Gastroesophageal sphincter (tissue), 4 donors: ENCODE measurements at regions not wholly inside any gene's neighbourhood (a gene's known extent, or its start where the extent isn't known, plus 50 kb on each side); places are given as distances from the start of the nearest gene placed in this dataset.
"Not testable (repeated sequence)": the region's sequence is repeated elsewhere in the genome, so short reads cannot be mapped to it uniquely, and the experiment has no call there.

Experiments
- ATAC-seq: fragments of 150-250 bp; one replicate; pipeline ENCODE4 v1.9.1; 2016; ENCODE audit warnings: mild to moderate bottlenecking, moderate library complexity
- H3K27ac ChIP-seq, 4 donors: fragments of 200-600 bp; sonication (generic) in 3 of 4; 1 replicate in 3 of 4; 2 replicates in 1 of 4; pipeline ENCODE4 v1.5.1; 2016 to 2019
- H3K27me3 ChIP-seq: fragments of 200-600 bp; sonication (generic); one replicate; pipeline ENCODE4 v1.5.1; 2019
- H3K36me3 ChIP-seq, 2 donors: fragments of 200-600 bp; sonication (generic); one replicate each; pipeline ENCODE4 v1.5.1; 2019; ENCODE audit warnings: control low read depth in 1 of 2
- H3K4me1 ChIP-seq, 3 donors: fragments of 200-600 bp; sonication (generic); 1 replicate in 2 of 3; 2 replicates in 1 of 3; pipeline ENCODE4 v1.5.1; 2016 to 2019; ENCODE audit warnings: control low read depth in 2 of 3
- H3K4me3 ChIP-seq, 2 donors: fragments of 200-600 bp; sonication (generic); one replicate each; pipeline ENCODE4 v1.5.1; 2019; ENCODE audit warnings: mild to moderate bottlenecking in 1 of 2, moderate library complexity in 1 of 2
- H3K9me3 ChIP-seq, 3 donors: fragments of 200-600 bp; sonication (generic); one replicate each; pipeline ENCODE4 v1.5.1; 2017 to 2019; ENCODE audit warnings: control low read depth in 2 of 3
- CTCF ChIP-seq, 4 experiments: fragments of 200-600 bp in 2 of 4; fragments of 450-650 bp in 2 of 4; sonication (generic) in 1 of 4; IDR thresholded peaks; one replicate each; pipeline ENCODE4 v1.5.1; 2017 to 2019; ENCODE audit warnings: antibody characterized with exemption in 4 of 4, mild to moderate bottlenecking in 2 of 4, moderate library complexity in 2 of 4
- EP300 ChIP-seq: sonication (generic); formaldehyde crosslinking; IDR thresholded peaks from one replicate; pipeline ENCODE4 v1.6.1; 2017; ENCODE audit warnings: antibody characterized with exemption, mild to moderate bottlenecking
- POLR2A ChIP-seq, 2 donors: fragments of 450-650 bp; IDR thresholded peaks; one replicate each; pipeline ENCODE4 v1.6.1; 2017; ENCODE audit warnings: antibody characterized with exemption in 2 of 2, mild to moderate bottlenecking in 2 of 2, moderate library complexity in 1 of 2
- POLR2AphosphoS5 ChIP-seq: sonication (generic); formaldehyde crosslinking; IDR thresholded peaks from one replicate; pipeline ENCODE4 v1.6.1; 2017; ENCODE audit warnings: antibody characterized with exemption
- WGBS, 2 donors: methylation state at CpG; one replicate each; pipeline ENCODE4 v1.1.5; 2018; ENCODE audit warnings: low coverage in 1 of 2; 5-methylcytosine and 5-hydroxymethylcytosine counted together

DNA sequence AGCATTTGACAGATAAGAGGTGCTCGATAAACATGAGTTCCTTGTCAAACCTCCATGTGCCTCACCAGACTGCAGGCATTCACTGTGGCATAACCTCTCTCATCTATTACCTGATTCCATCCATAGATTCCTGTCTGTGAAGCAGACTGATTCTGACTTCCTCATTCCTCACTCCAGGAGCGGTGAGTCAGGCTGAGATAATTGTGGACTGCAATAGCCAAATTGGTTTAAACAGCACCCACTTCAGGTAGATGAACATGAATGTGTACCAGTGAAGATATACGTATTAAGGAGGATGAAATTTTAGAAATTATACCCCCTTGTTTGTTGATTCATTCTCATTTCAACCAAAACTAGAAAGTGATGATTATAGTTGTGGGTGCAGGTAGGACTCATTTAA lies 391.2 kb downstream of the HINT1 start:
- H3K4me1 ChIP-seq: no peaks in the 10 kb centered on the region
- WGBS, 2 donors: 77 to 82% methylated on average over 3 of the region's 3 CpGs
- H3K4me3 ChIP-seq: no peak overlapping the region
- ATAC-seq: no peak
- H3K9me3 ChIP-seq: no peaks in the 10 kb centered on the region
- H3K27me3 ChIP-seq: peaks cover 6% of the 10 kb centered on the region
- no peaks in the 10 kb centered on the region for H3K36me3 ChIP-seq
- no peak overlapping the region for H3K27ac ChIP-seq
- no peak for TF ChIP-seq POLR2AphosphoS5
- TF ChIP-seq CTCF (IDR thresholded peaks at IDR 0.05): no peak
- no peak for TF ChIP-seq POLR2A (IDR thresholded peaks at IDR 0.05)
- no peak for TF ChIP-seq EP300

DNA sequence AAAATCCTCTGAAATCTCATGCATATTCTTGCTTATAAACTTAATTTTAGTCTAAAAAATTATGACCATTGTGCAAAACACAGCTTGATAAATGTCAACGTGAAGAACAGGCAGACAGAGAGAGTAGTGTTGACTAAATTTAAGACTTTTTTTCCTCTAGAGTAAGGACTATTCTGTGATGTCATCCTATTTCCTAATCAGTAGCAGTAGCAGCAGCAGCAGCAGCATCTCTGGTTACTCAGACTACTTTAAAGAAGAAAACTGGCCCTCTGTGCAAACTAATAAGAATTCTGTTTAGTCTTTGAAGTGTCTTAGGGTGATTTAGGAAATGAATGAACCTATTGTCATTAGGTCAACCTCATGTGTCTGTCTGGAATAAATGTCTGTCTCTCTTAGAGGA lies 403.0 kb downstream of the HINT1 start:
- no peaks in the 10 kb centered on the region for H3K27me3 ChIP-seq
- TF ChIP-seq POLR2AphosphoS5 (no peak), POLR2A (IDR thresholded peaks at IDR 0.05) (no peak)
- ATAC-seq: no peak
- no peak overlapping the region for H3K27ac ChIP-seq
- H3K36me3 ChIP-seq: no peaks in the 10 kb centered on the region
- no peaks in the 10 kb centered on the region for H3K4me1 ChIP-seq
- WGBS, 2 donors: 35 to 57% methylated on average over 1 of the region's 1 CpG
- H3K4me3 ChIP-seq: no peak overlapping the region
- no peaks in the 10 kb centered on the region for H3K9me3 ChIP-seq

- no peak overlapping the region for H3K4me3 ChIP-seq
- no peak overlapping the region for H3K27ac ChIP-seq
- no peaks in the 10 kb centered on the region for H3K9me3 ChIP-seq
- H3K27me3 ChIP-seq: no peaks in the 10 kb centered on the region
- 17 to 70% methylated on average over 1 to 3 of the region's 3 CpGs for WGBS, 2 donors
- no peaks in the 10 kb centered on the region for H3K4me1 ChIP-seq
- no peaks in the 10 kb centered on the region for H3K36me3 ChIP-seq
- no peak for ATAC-seq
- TF ChIP-seq CTCF (IDR thresholded peaks at IDR 0.05) (no peak), EP300 (no peak), POLR2A (IDR thresholded peaks at IDR 0.05) (no peak), POLR2AphosphoS5 (no peak)
Observed at GRCh38 chr5:130759061-130759460, 406.0 kb downstream of the HINT1 start.

GRCh38 chr5:130747556-130747955 lies 417.5 kb downstream of the HINT1 start:
- Histone ChIP-seq H3K27me3 (no peaks in the 10 kb centered on the region), H3K4me1 (no peaks in the 10 kb centered on the region), H3K4me3 (no peak overlapping the region), H3K9me3 (no peaks in the 10 kb centered on the region), H3K27ac (no peak overlapping the region), H3K36me3 (no peaks in the 10 kb centered on the region)
- ATAC-seq: no peak
- WGBS, 2 donors: 80 to 100% methylated on average over 1 of the region's 2 CpGs
- no peak for TF ChIP-seq POLR2A (IDR thresholded peaks at IDR 0.05)
- no peak for TF ChIP-seq CTCF (IDR thresholded peaks at IDR 0.05)
- TF ChIP-seq POLR2AphosphoS5: no peak
- no peak for TF ChIP-seq EP300

- H3K9me3 ChIP-seq, H3K27me3 ChIP-seq, ATAC-seq, H3K4me1 ChIP-seq, H3K4me3 ChIP-seq, H3K27ac ChIP-seq, H3K36me3 ChIP-seq: not testable (repeated sequence)
Observed at GRCh38 chr5:130746641-130747040, 418.4 kb downstream of the HINT1 start.

DNA sequence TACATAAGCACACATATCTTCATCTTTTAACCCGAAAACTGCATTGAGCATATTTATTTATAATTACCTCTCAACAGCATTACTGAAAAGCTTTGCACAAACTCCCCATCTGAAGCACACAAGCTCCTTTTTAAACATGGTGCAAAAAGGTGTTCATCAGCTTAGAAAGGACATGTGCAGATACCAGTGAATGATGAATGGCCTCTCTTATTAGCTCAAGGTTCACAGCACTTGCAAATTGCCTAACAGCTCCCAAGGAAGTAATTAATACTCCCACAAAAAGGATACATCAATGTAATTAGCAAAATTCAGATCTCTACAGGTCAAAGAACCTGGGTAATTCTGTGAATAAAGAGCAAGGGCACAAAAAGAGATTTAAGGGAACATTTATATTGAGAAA lies 422.0 kb downstream of the HINT1 start:
- no peak for ATAC-seq
- 79 to 86% methylated on average over 1 of the region's 1 CpG for WGBS, 2 donors
- H3K27ac ChIP-seq: no peak overlapping the region

More for the DNA sequence above, 422.0 kb downstream of the HINT1 start:
- no peak overlapping the region for H3K4me3 ChIP-seq
- TF ChIP-seq CTCF (IDR thresholded peaks at IDR 0.05) (no peak), POLR2AphosphoS5 (no peak), EP300 (no peak), POLR2A (IDR thresholded peaks at IDR 0.05) (no peak)
- no peaks in the 10 kb centered on the region for H3K4me1 ChIP-seq
- no peaks in the 10 kb centered on the region for H3K36me3 ChIP-seq
- H3K9me3 ChIP-seq: no peaks in the 10 kb centered on the region
- H3K27me3 ChIP-seq: no peaks in the 10 kb centered on the region
